H54 (cell line): ENCODE measurements at regions not wholly inside any gene's neighbourhood (a gene's known extent, or its start where the extent isn't known, plus 50 kb on each side); places are given as distances from the start of the nearest gene placed in this dataset.

ENCODE experiments used
- DNase-seq: peaks from one replicate; pipeline ENCODE4 v3.0.0; 2011; ENCODE audit warnings: low spot score, mixed read lengths; ENCODE audit not compliant: insufficient read length
- FAIRE-seq: peaks from 3 replicates; lab custom pipeline; 2011; peaks lifted over from hg19 to GRCh38; lab: Jason Lieb, UNC
- POLR2A ChIP-seq: IDR thresholded peaks from 2 replicates; pipeline ENCODE4 v1.6.1; 2011; ENCODE audit warnings: low read depth, mild to moderate bottlenecking, low read length

DNA sequence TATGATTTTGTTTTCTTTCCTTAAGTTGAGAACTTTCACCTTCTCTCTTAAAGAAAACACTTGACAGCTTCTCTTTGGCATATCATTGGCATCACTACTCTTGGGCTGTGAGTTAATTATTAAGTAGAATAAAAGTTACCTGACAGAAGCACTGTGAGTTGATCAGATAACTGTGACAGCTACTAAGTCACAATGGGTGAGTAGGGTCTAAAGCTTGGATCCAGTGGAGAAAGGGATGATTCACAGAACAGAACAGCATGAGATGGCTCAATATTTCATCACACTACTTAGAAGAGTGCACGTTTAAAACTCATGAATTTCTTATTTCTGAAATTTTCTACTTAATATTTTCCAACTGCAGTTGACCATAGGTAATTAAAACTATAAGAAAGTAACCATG, 268.5 kb upstream of the NMUR2 start:
- no peak for DNase-seq

DNA sequence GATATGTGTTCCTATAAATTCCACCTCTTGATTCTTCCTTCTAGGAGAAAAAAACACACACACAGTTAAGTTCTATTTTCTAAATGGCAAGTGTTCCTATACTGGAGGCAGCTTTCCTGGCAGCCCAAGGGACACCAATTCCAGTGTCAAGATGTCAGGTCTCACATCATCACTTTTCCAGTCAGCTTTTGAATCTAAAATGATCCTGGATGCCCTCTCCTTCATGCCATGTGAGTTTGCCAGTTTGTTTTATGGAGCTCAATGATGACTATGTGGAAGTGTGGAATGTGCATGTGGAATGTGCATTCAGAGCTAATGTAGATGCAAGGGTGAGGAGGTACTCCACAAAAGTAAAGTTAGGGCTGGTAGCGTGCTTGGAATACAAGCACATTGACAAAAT, 269.3 kb upstream of the NMUR2 start:
- no peak for FAIRE-seq
- DNase-seq = no peak
- TF ChIP-seq POLR2A = no peak

More for the DNA sequence above, 268.5 kb upstream of the NMUR2 start:
- no peak for TF ChIP-seq POLR2A
- FAIRE-seq = no peak

DNA sequence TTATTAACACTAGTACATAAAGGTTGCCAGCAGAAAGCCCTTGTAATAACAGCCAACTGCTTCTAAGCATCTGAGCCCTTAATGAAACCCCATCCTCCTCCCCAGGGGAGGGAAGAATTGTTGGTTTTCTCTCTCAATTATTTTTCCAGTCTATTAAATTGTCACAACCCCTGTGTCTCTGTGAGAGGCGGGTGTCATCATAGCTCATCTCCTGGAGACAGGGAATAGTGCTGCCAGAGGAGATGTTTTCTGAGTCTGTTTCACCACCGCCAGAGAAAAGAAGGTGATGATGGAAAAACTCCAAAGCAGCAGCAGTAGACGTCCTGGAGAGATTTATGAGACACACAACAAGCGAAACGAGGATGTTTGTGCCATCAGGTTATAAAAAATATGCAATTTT, 271.1 kb upstream of the NMUR2 start:
- FAIRE-seq (no peak), DNase-seq (no peak)
- no peak for TF ChIP-seq POLR2A

GRCh38 chr5:152683205-152683604, 278.1 kb upstream of the NMUR2 start:
- no peak for FAIRE-seq
- TF ChIP-seq POLR2A = no peak

DNA sequence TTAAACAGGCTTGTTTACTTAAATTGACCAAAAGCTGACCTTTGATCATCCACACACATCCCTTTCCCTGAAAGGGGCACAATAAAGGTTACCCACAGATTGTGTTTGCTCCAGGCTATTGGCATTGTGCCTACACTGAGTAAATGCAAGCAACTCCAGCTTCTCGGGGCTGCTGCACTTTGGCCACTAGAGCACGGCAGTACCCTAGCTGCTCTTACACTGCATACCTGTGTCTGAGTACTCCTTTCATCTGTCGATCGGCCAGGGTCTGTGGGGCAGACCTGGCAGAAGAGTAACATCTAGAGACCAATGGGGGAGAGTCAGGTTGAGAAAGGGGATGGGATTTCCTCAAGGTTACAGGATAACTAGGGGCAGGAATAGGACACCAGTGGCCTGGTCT, 281.9 kb upstream of the NMUR2 start:
- no peak for DNase-seq
- no peak for FAIRE-seq

More at GRCh38 chr5:152683205-152683604, 278.1 kb upstream of the NMUR2 start:
- no peak for DNase-seq

DNA sequence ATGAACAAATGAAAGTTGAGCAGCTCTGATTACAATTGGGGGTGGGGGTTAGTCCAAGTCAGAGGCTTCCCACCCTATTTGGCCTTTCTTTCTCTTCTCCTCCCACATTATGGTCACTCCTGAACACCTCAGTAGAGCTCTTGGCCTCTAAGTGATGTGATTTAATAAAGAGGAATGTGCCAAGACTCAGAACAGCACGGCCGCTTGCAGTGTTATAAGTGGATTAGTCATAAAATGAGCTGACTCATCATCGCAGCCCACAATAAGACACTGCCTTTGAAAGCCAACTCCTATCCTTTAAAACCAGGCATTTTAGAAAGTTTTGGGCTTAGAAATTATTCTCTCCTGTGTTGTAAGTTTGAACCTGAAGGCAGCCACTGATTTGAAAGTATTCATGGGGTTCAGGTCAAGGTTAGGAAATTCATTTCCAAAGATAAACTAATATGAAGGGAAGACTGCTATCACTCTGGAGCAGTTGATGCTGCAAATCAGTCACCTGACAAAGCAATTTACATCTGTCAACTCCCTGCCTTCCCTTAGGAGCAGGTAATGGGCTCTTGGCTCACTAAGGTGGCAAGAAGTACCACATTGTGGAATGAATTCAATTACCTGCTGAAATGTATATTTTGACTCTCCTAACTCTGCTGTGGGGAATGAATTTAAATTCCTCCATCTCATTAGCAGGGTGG, 283.6 kb upstream of the NMUR2 start:
- DNase-seq = peak; percentile 23
- peak; percentile 94 for FAIRE-seq
- TF ChIP-seq POLR2A = no peak

More for the DNA sequence above, 281.9 kb upstream of the NMUR2 start:
- TF ChIP-seq POLR2A = no peak

GRCh38 chr5:152689250-152689711, 284.2 kb upstream of the NMUR2 start:
- TF ChIP-seq POLR2A = no peak
- FAIRE-seq (no peak), DNase-seq (no peak)

- DNase-seq = no peak
- no peak for FAIRE-seq
- no peak for TF ChIP-seq POLR2A
Observed at GRCh38 chr5:152694231-152694630, 289.2 kb upstream of the NMUR2 start.

DNA sequence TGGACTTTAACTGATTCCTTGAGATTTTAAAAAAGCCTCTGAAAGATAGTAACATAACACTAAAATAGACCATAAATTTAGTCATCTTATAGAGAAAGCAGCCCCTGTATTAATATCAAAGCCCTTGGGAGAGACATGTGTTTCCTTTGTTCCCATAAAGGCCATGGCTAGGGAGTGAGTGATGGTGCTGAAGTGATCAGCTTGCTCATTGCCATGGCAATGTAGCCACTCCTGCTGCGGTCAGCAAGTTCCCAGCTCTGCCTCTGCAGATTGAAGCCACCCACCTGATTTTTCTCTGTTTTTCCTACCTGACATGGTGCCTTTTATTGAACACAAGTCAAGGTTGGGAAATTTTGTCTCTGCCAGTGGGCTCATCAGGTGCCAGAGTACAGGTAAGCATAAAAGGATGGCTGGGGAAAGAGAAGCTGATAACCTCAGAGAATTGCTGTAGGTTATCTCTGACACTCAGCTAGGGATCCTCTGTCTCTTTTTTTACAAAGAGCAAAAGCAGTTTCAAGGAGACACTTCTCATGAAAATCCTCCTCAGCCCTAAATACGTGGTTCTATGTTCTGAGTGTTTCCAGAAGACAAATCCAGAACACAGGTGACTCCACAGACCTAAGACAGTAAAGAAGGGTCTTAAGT, 296.3 kb upstream of the NMUR2 start:
- TF ChIP-seq POLR2A = no peak
- DNase-seq (no peak), FAIRE-seq (no peak)

GRCh38 chr5:152704286-152704685, 299.2 kb upstream of the NMUR2 start:
- no peak for FAIRE-seq
- TF ChIP-seq POLR2A = no peak

GRCh38 chr5:152711801-152712388, 306.8 kb upstream of the NMUR2 start:
- no peak for TF ChIP-seq POLR2A
- no peak for FAIRE-seq
- DNase-seq = no peak

More at GRCh38 chr5:152704286-152704685, 299.2 kb upstream of the NMUR2 start:
- no peak for DNase-seq

DNA sequence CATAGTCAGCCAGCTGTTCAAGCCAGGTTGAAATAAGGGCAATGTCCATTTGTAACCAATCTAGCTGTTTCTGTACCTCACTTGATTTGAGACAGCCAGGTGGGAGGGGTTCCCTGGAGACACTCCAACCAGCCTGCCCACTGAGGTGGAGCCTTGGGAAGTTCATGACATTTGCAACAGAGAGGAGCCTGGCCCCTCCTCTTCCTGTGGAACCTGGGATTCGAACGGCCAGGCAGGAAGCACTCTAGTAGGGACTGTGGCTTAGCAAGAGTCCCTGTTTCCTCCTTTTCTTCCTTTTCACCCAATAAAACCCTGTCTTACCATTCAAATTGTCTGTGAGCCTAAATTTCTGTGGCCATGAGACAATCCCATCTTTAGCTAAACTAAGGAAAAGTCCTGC, 312.3 kb upstream of the NMUR2 start:
- no peak for TF ChIP-seq POLR2A
- DNase-seq = no peak
- FAIRE-seq = no peak

- no peak for TF ChIP-seq POLR2A
- no peak for FAIRE-seq
- DNase-seq = no peak
Observed at GRCh38 chr5:152723482-152723881, 318.4 kb upstream of the NMUR2 start.

DNA sequence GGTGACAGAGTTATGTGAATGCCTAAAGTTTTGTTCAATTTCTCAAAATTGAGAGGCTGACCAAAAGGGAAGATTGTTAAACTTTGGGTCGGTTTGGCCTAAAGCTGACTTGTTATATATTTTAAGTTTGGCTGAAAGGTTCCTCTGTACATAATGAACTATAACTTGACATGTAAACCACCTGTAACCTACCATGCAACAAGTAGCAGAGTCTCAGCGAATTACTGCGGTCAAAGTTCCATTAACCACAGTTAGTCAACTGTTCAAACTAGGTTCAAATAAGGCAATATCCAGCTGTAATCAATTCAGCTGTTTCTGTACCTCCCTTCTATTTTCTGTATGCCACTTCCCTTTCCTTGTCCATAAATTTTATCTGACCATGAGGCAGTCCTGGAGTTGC, 325.1 kb upstream of the NMUR2 start:
- TF ChIP-seq POLR2A = no peak
- FAIRE-seq = no peak
- DNase-seq = no peak
